ENCODE measurements at regions not wholly inside any gene's neighbourhood (a gene's known extent, or its start where the extent isn't known, plus 50 kb on each side); places are given as distances from the start of the nearest gene placed in this dataset.

GRCh38 chr13:73129023-73129422 lies 70.2 kb downstream of the KLF5 start:
- DNase-seq, result no peak

Data from CD4-positive, alpha-beta T cell treated with Interleukin-17A for 4 hours (primary cell).